ENCODE measurements at regions not wholly inside any gene's neighbourhood (a gene's known extent, or its start where the extent isn't known, plus 50 kb on each side); places are given as distances from the start of the nearest gene placed in this dataset.
"Not testable (repeated sequence)": the region's sequence is repeated elsewhere in the genome, so short reads cannot be mapped to it uniquely, and the experiment has no call there.

DNA sequence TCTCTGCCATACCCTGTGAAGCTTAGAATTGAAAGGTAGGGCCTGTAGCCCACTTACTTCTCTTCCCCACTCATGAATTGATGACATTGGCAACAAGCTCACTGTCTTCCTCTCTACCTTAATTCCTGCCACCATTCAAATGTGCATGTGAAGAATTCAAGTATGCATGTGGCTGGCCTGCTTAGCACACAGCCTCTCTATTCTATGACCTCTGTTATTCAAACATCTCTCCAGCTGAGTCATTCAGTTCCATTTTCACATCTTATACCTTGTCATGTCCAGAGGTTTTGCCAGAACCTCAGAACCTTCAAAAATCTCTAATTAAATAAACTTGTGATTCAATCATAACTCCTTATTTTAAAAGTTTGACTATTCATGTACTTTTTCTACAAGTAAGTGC is 114.7 kb upstream of the MAN2A1 start:
- DNase-seq, result no peak

GRCh38 chr5:109573766-109574165 is 116.0 kb upstream of the MAN2A1 start:
- no peak for DNase-seq

DNA sequence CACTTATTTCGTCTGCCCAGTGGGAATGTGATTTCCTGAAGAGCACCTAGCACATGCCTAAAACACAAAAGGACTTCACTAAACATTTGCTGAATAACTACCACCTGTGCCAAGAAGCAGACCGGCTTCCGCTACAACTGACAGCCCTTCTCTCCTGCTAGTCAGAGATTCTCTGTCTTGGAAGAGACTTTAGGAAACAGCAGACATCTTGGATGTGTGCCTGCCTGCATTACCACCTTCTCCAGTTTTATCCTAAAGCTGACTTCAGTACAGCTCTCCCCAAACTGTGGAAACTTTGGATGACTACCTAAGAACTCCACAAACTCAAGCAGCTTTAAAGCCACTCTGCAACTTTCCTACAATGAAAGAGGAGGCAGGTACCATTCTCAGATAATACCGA is 116.5 kb upstream of the MAN2A1 start:
- no peak for DNase-seq

DNA sequence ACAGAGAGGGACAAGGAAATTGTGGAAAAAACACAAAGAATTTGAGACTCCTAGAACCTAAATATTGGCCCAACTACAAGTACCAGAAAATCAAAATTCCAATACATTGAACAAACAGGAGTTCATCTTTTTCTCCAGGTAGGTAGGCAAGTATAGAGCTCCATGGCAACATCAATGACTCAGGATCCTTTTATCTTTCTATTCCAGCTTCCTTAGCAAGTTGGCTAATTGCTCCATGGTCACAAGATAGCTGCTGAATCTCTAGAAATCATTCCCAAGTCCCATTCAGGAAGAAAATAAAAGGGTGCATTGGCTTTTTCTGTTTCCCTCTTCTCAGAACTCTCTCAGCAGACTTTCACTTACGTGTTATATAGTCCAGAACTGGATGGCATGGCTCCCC is 117.9 kb upstream of the MAN2A1 start:
- DNase-seq, result no peak

GRCh38 chr5:109570362-109570874 is 119.3 kb upstream of the MAN2A1 start:
- no peak for DNase-seq

GRCh38 chr5:109567374-109568044 is 122.2 kb upstream of the MAN2A1 start:
- DNase-seq, result no peak

- DNase-seq, result no peak
These were observed 123.4 kb upstream of the MAN2A1 start for GRCh38 chr5:109566361-109566760.

GRCh38 chr5:109563739-109564138 is 126.0 kb upstream of the MAN2A1 start:
- DNase-seq, result no peak

DNA sequence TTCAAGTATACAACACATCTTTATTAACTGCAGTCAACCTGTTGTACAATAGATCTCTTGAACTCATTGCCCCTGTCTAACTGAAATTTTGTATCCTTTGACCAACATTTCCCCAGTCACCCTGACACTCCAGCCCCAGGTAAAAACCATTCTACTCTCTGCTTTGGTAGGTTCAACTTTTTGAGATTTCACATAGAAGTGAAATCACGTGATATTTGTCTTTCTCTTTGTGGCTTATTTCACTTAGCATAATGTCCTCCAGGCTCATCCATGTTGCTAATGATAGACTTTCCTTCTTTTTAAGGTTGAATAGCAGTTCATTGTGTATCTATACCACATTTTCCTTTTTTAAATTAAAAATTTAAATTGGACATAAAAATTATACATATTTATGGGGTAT is 126.5 kb upstream of the MAN2A1 start:
- no peak for DNase-seq

DNA sequence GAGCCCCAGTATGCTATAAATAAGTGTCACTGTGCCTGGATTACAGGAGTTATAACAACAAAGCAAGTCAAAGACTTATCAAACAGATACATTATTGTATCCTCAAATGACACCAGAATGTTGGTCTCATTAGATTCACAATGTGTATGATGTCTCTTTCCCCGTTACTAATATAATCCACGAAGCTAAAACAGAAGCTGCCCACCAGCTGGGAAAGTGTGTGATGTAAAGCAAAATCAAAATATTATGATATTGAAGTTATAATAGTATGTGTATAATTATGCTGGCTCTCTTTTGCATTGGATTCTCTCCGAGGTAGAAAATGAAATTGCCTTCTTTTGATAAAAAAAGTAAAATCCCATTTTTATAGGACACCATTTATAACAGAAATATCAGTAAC is 127.3 kb upstream of the MAN2A1 start:
- no peak for DNase-seq

DNA sequence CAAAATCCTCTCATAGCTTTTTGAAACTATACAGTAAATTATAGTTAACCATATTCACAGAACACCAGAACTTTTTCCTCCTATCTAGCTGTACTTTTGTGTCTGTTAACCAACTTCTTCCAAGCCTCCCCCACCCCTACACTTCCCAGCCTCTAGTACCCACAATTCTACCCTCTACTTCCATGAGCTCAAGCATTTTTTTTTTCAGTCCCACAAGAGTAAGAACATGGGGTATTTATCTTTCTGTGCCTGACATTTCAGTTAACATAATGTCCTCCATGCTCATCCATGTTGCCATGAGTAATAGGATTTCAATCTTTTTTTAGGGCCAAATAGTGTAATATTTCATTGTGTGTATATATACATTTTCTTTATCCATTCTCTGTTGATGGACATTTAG is 128.3 kb upstream of the MAN2A1 start:
- DNase-seq, result no peak

DNA sequence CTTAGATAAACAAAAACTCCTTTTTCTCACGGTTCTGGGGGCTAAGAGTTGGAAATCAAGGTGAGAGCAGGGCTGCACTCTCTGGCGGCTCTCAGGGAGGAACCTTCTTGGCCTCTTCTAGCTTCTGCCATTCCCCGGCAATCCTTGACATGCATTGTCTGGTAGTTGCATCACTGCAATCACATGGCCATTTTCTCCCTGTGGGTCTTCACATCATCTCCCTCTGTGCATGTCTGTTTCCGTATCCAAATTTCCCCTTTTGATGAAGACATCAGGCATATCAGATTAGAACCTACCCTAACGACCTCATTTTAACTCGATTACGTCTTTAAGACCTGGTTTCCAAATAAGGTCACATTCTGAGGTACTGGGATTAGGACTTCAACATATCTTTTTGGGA is 129.2 kb upstream of the MAN2A1 start:
- DNase-seq, result no peak

GRCh38 chr5:109558952-109559351 is 130.8 kb upstream of the MAN2A1 start:
- DNase-seq, result no peak

- DNase-seq, result no peak
These were observed 131.4 kb upstream of the MAN2A1 start for GRCh38 chr5:109558364-109558763.

DNA sequence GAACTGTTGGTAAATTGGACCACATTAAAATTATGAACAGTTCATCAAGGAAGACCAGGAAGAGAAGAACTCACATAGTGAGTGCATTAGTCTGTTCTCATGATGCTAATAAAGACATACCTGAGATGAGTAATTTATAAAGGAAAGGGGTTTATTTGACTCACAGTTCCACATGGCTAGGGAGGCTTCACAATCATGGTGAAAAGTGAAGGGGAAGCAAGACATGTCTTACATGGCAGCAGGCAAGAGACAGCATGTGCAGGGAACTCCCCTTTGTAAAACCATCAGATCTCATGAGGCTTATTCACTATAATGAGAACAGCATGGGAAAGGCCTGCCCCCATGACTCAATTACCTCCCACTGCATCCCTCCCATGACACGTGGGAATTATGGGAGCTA is 135.9 kb upstream of the MAN2A1 start:
- no peak for DNase-seq

- not testable (repeated sequence) for DNase-seq
These were observed 138.5 kb upstream of the MAN2A1 start for GRCh38 chr5:109551234-109551633.

DNA sequence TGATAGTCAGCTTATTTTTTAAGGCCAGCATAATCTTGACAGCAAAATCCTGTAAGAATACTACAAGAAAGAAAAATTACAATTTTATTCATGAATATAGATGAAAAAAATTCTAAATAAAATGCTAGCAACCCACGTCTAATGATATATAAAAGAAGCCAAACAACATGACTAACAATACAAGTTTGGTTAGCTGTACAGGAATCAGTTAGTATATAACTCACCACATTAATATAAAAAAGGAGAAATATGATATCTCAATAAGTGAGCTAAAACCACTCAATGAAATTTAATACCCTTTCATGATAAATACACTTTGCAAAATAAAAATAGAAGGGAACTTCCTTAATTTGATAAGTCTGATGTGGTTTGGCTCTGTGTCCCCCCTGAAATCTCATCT is 139.7 kb upstream of the MAN2A1 start:
- DNase-seq, result no peak

DNA sequence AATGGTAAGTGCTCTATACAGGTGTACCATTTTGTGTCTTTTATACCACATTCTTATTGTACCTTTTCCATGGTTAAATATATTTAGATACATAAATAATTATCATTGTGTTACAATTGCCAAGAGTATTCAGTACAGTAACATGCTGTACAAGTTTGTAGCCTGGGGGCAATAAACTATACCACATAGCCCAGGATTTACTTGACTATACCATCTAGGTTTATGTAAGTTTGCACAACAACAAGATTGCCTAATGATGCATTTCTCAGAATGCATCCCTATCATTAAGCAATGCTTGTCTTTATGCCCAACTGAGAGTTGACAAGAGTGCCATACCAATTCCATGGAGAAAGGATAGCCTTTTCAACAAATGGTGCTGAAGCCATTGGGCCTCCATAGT is 136.7 kb upstream of the PJA2 start:
- DNase-seq, result no peak

- DNase-seq, result not testable (repeated sequence)
These were observed 135.1 kb upstream of the PJA2 start for GRCh38 chr5:109544873-109545272.

GRCh38 chr5:109538692-109539091 is 128.9 kb upstream of the PJA2 start:
- DNase-seq, result not testable (repeated sequence)

DNA sequence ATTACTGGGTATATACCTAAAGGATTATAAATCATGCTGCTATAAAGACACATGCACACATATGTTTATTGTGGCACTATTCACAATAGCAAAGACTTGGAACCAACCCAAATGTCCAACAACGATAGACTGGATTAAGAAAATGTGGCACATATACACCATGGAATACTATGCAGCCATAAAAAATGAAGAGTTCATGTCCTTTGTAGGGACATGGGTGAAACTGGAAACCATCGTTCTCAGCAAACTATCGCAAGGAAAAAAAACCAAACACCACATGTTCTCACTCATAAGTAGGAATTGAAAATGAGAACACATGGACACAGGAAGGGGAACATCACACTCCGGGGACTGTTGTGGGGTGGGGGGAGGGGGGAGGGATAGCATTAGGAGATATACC is 125.3 kb upstream of the PJA2 start:
- not testable (repeated sequence) for DNase-seq

DNA sequence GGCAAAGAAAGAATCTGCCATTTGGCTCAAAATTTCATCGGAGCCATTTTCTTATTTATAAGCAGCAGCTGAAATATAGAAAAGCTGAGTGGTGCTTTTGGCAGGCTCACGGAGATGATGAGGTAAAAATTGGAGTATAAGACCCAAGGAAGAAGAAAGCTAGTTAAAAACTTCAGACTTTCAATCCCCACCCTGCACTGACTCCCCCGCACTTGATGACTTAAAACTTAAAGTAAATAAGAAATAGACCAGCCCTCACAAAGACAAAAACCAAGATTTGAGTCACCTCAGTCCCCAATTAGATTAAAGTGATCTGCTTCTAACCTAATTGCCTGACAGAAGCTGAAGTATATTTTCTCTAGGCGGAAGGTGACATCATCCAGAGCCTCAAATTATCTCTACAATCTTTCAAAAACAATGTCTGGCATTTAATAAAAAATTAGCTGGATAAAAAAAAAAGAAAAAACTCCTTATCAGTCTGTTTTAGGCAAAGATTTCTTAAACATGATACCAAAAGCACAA is 124.0 kb upstream of the PJA2 start:
- no peak for DNase-seq

GRCh38 chr5:109532773-109533364 is 123.1 kb upstream of the PJA2 start:
- DNase-seq, result no peak

DNA sequence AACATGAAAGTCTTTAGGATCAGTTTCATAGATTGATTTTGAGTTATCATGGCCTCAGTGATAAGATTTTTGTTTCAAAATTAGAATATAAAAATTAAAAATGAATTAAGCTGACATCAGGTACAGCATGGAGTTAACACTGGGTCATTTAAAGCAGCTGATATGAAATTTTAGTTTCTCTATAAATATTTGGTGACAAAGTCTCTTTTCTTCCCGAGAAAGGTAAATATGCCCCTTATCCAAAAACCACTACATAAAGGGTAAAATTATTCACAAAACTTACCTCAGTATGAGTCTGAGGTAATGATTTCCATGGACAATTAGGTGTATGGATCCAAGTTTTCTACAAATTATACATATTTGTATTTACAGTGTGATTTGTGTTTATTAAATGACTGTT is 121.5 kb upstream of the PJA2 start:
- DNase-seq, result no peak

- no peak for DNase-seq
These were observed 120.2 kb upstream of the PJA2 start for GRCh38 chr5:109529987-109530386.

All from midbrain (tissue), 1 donor.